ENCODE measurements at regions not wholly inside any gene's neighbourhood (a gene's known extent, or its start where the extent isn't known, plus 50 kb on each side); places are given as distances from the start of the nearest gene placed in this dataset.

- H3K4me3 ChIP-seq (ENCODE audit: low read depth, low read length): no peak overlapping the region
- no peak for TF ChIP-seq CTCF (IDR thresholded peaks at IDR 0.05; ENCODE audit: insufficient read depth, low read length)
- DNase-seq (ENCODE audit: low read depth): no peak
Observed at GRCh38 chr3:104165866-104166265, 1200.8 kb upstream of the ALCAM start.

GRCh38 chr3:104168386-104168785 is 1198.3 kb upstream of the ALCAM start:
- DNase-seq (ENCODE audit: low read depth): no peak
- no peak for TF ChIP-seq CTCF (IDR thresholded peaks at IDR 0.05; ENCODE audit: insufficient read depth, low read length)

GRCh38 chr3:104175696-104176095 is 1191.0 kb upstream of the ALCAM start:
- no peak for DNase-seq (ENCODE audit: low read depth)
- H3K4me3 ChIP-seq (ENCODE audit: low read depth, low read length): no peak overlapping the region
- TF ChIP-seq CTCF (IDR thresholded peaks at IDR 0.05; ENCODE audit: insufficient read depth, low read length): no peak

More at GRCh38 chr3:104168386-104168785, 1198.3 kb upstream of the ALCAM start:
- no peak overlapping the region for H3K4me3 ChIP-seq (ENCODE audit: low read depth, low read length)

- no peak for TF ChIP-seq CTCF (IDR thresholded peaks at IDR 0.05; ENCODE audit: insufficient read depth, low read length)
- DNase-seq (ENCODE audit: low read depth): no peak
- H3K4me3 ChIP-seq (ENCODE audit: low read depth, low read length): no peak overlapping the region
Observed at GRCh38 chr3:104176706-104177105, 1190.0 kb upstream of the ALCAM start.

- TF ChIP-seq CTCF (IDR thresholded peaks at IDR 0.05; ENCODE audit: insufficient read depth, low read length): no peak
- H3K4me3 ChIP-seq (ENCODE audit: low read depth, low read length): no peak overlapping the region
- no peak for DNase-seq (ENCODE audit: low read depth)
Observed at GRCh38 chr3:104178680-104179079, 1188.0 kb upstream of the ALCAM start.

GRCh38 chr3:104180906-104181305 is 1185.8 kb upstream of the ALCAM start:
- TF ChIP-seq CTCF (IDR thresholded peaks at IDR 0.05; ENCODE audit: insufficient read depth, low read length): no peak
- no peak for DNase-seq (ENCODE audit: low read depth)
- no peak overlapping the region for H3K4me3 ChIP-seq (ENCODE audit: low read depth, low read length)

- no peak for TF ChIP-seq CTCF (IDR thresholded peaks at IDR 0.05; ENCODE audit: insufficient read depth, low read length)
- DNase-seq (ENCODE audit: low read depth): no peak
- no peak overlapping the region for H3K4me3 ChIP-seq (ENCODE audit: low read depth, low read length)
Observed at GRCh38 chr3:104190681-104191080, 1176.0 kb upstream of the ALCAM start.

Measured in fibroblast of the aortic adventitia (primary cell).